Colonic mucosa (tissue), 4 donors: ENCODE measurements at regions not wholly inside any gene's neighbourhood (a gene's known extent, or its start where the extent isn't known, plus 50 kb on each side); places are given as distances from the start of the nearest gene placed in this dataset.

Experiments
- DNase-seq: peaks from one replicate; pipeline ENCODE4 v3.0.0-alpha.2; 2020
- H3K27ac ChIP-seq: fragments of 200-600 bp; one replicate; pipeline ENCODE4 v1.8.0; 2021
- H3K27me3 ChIP-seq: fragments of 200-600 bp; one replicate; pipeline ENCODE4 v1.8.0; 2021
- H3K36me3 ChIP-seq: fragments of 200-600 bp; one replicate; pipeline ENCODE4 v1.8.0; 2021
- H3K4me1 ChIP-seq: fragments of 200-600 bp; one replicate; pipeline ENCODE4 v1.8.0; 2021; ENCODE audit warnings: mild to moderate bottlenecking
- H3K4me3 ChIP-seq: fragments of 200-600 bp; one replicate; pipeline ENCODE4 v1.8.0; 2021
- H3K9ac ChIP-seq, 2 donors: one replicate each; pipeline ENCODE4 v1.7.0; 2013; ENCODE audit warnings: control low read depth in 2 of 2, low read depth in 2 of 2, low read length in 2 of 2
- H3K9me3 ChIP-seq: fragments of 200-600 bp; one replicate; pipeline ENCODE4 v1.8.0; 2021
- CTCF ChIP-seq: fragments of 200-600 bp; IDR thresholded peaks from one replicate; pipeline ENCODE4 v1.8.0; 2022; ENCODE audit warnings: antibody characterized with exemption, mild to moderate bottlenecking
- intact Hi-C: fragments of 100-400 bp; cut with DNase I; formaldehyde crosslinking; loops from one replicate; pipeline ENCODE4 v1.14.1; 2022
- donor health status: healthy.
- donor health status: DM: no; HTN: no; CAD: no.
- donor health status: DM: no; HTN: no; CAD: no.

GRCh38 chr6:105620878-105621277 lies 218.0 kb upstream of the PREP start:
- no peak for TF ChIP-seq CTCF
- intact Hi-C loops: no loop called here
- no peak overlapping the region for H3K4me3 ChIP-seq
- DNase-seq: no peak
- no peaks in the 10 kb centered on the region for H3K4me1 ChIP-seq
- no peaks in the 10 kb centered on the region for H3K27me3 ChIP-seq
- H3K9ac ChIP-seq: no peak overlapping the region
- H3K9me3 ChIP-seq: no peaks in the 10 kb centered on the region
- H3K27ac ChIP-seq: no peak overlapping the region
- no peaks in the 10 kb centered on the region for H3K36me3 ChIP-seq

- Histone ChIP-seq H3K4me1 (no peaks in the 10 kb centered on the region), H3K36me3 (no peaks in the 10 kb centered on the region), H3K27me3 (no peaks in the 10 kb centered on the region), H3K27ac (no peak overlapping the region), H3K9ac (no peak overlapping the region), H3K9me3 (no peaks in the 10 kb centered on the region), H3K4me3 (no peak overlapping the region)
- no peak for DNase-seq
- TF ChIP-seq CTCF: no peak
- intact Hi-C loops: no loop called here
These were observed 217.3 kb upstream of the PREP start for GRCh38 chr6:105619971-105620741.

DNA sequence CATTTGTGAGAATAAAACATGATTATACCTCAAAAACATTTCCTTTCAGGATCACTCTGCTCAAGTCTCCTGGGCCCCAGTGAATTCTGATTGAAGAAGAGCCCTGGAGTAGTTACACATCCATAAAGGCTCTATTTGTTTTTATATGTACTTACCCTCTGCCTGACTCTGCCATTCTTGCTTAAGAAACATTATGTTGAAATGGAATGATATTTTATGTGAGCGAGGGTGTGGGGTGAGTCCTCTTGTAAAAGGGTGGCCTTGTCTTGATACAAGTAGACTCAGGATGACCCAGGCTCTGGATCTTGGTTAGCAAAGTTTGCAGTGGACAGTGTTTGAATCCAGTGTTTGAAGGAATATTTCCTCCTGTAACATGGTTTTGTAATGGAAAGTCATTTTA lies 215.4 kb upstream of the PREP start:
- no peak for TF ChIP-seq CTCF
- DNase-seq: no peak
- Histone ChIP-seq H3K9me3 (no peaks in the 10 kb centered on the region), H3K27ac (no peak overlapping the region), H3K36me3 (no peaks in the 10 kb centered on the region), H3K4me3 (no peak overlapping the region), H3K9ac (no peak overlapping the region), H3K4me1 (no peaks in the 10 kb centered on the region), H3K27me3 (no peaks in the 10 kb centered on the region)
- intact Hi-C loops: no loop called here

- intact Hi-C loops: no loop called here
- DNase-seq: no peak
- no peaks in the 10 kb centered on the region for H3K27me3 ChIP-seq
These were observed 213.6 kb upstream of the PREP start for GRCh38 chr6:105616521-105616920.

DNA sequence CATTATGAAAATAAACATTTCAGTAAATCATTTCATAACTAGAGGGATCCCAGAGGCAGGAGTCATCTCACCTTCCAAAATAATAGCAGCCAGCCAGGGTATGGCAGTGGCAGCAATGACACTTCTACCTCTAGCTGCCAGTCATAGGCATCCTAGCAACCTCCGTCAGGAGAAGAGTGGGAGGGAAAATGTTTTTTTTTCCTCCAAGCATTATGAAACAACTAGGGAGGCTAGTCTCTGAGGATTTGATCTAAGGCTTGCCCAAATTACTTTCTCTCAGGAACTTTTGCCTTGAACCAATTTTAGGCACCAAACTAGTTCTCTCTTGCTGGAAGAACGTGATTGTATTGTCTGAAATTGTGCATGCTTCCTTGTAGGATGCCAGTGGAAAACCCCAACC lies 208.7 kb upstream of the PREP start:
- no peak for DNase-seq
- Histone ChIP-seq H3K4me1 (peaks cover 6% of the 10 kb centered on the region), H3K27ac (no peak overlapping the region), H3K4me3 (no peak overlapping the region), H3K27me3 (no peaks in the 10 kb centered on the region), H3K9me3 (no peaks in the 10 kb centered on the region), H3K36me3 (no peaks in the 10 kb centered on the region), H3K9ac (no peak overlapping the region)
- intact Hi-C loops: no loop called here
- TF ChIP-seq CTCF: no peak

More at GRCh38 chr6:105616521-105616920, 213.6 kb upstream of the PREP start:
- no peak overlapping the region for H3K4me3 ChIP-seq
- H3K36me3 ChIP-seq: no peaks in the 10 kb centered on the region
- H3K4me1 ChIP-seq: no peaks in the 10 kb centered on the region
- no peak overlapping the region for H3K27ac ChIP-seq
- no peak overlapping the region for H3K9ac ChIP-seq
- no peak for TF ChIP-seq CTCF
- H3K9me3 ChIP-seq: no peaks in the 10 kb centered on the region
